Renal cortical epithelial cell (primary cell): ENCODE measurements at regions not wholly inside any gene's neighbourhood (a gene's known extent, or its start where the extent isn't known, plus 50 kb on each side); places are given as distances from the start of the nearest gene placed in this dataset.

Source experiments
- DNase-seq: peaks from one replicate; pipeline ENCODE4 v3.0.0-alpha.2; 2011; ENCODE audit warnings: low read depth

- DNase-seq = no peak
These were observed 496.6 kb downstream of the ADGRL2 start for GRCh38 chr1:82297139-82297896.

GRCh38 chr1:82287556-82287955, 486.8 kb downstream of the ADGRL2 start:
- no peak for DNase-seq

DNA sequence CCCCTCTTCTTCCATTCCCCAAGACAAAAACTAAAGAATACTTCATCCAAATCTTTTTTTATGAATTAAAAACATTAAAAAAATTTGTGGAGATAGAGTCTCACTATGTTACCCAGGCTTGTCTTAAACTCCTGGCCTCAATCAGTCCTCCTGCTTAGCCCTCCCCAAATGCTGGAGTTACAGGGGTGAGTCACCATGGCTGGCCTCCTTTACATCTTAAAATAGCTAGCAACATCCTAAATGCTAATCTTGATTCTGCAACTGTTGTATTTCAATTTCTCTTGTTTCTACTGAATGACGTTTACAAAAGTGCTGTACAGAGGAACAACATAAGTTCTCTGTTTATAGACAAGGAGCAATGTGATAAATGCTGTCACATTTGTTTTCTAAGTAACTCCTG, 483.5 kb downstream of the ADGRL2 start:
- DNase-seq = no peak

GRCh38 chr1:82279241-82279640, 478.5 kb downstream of the ADGRL2 start:
- DNase-seq = no peak

- DNase-seq = no peak
These were observed 473.1 kb downstream of the ADGRL2 start for GRCh38 chr1:82273816-82274215.

DNA sequence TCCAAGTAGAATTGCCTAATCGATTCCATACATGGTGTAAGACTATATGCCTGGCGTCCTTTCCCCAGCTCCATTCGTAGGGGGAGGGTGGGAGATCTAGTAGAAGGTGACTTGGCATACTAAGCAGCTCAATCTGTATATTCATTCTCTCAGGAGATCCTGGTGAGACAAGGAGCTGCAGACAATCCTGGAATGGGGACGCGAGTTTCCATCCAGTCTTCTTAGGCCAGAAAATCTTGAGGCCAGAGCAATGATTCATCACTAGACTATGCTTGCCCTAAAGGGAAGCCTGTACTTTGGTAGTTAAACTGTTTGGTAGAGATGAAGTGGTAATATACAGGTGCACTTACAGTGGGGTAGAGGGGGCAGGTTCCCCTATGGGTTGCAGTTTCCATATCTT, 468.7 kb downstream of the ADGRL2 start:
- peak; percentile 84 for DNase-seq

- no peak for DNase-seq
These were observed 468.1 kb downstream of the ADGRL2 start for GRCh38 chr1:82268826-82269225.

- no peak for DNase-seq
These were observed 465.6 kb downstream of the ADGRL2 start for GRCh38 chr1:82266351-82266750.

GRCh38 chr1:82265436-82265835, 464.7 kb downstream of the ADGRL2 start:
- no peak for DNase-seq

- DNase-seq = no peak
These were observed 464.1 kb downstream of the ADGRL2 start for GRCh38 chr1:82264802-82265201.

DNA sequence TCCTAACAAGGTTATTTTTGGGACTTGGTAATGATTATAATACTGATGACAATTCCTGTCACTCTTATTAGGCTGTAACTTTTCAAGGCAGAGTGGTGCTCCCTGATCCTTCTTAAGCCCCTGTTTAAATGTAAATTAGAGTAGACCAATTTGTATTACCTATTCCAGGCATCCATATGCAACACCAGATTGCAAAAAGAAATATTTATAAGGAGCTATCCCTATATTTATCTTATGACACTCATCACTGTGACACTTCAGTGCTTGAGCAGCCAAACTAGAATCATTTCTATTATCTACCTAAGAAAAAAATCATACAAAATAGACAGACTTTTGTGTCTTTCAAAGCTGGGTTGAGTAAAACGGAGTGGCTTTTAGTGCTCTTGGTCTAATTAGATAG, 462.7 kb downstream of the ADGRL2 start:
- no peak for DNase-seq

DNA sequence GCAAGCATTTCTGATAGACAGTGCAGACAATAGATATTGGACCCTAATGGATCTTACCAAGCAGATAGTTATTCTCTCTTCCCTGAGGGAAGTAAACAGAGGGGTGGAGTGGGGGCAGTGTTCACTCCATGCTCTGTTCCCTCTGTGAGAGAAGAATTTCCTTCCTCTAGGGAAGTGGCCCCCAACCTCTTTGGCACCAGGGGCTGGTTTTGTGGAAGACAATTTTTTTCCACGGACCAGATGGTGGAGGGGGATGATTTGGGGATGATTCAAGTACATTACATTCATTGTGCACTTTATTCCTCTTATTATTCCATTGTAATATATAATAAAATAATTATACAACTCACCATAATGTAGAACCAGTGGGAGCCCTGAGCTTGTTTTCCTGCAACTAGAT, 459.9 kb downstream of the ADGRL2 start:
- DNase-seq = no peak

GRCh38 chr1:82260051-82260450, 459.3 kb downstream of the ADGRL2 start:
- no peak for DNase-seq

- DNase-seq = no peak
These were observed 458.2 kb downstream of the ADGRL2 start for GRCh38 chr1:82258887-82259286.

DNA sequence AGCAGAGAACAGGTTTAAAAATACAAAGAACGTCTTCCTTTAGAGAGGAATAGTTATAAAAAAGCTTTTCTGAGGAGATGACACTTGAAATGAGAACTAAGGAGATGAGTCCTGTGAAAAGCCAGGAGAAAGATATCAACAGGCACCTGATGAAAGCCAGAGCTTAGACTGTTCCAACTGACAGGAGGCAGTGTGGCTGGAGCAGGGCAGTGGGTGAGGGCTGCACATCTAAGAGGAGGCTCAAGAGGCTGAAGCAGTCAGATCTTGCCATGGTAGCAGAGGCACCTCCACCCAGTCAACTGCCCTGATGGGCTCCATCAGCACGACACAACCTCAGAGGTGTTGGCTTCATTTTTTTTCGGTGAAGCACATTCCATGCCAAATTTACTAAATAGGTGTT, 445.3 kb downstream of the ADGRL2 start:
- no peak for DNase-seq

DNA sequence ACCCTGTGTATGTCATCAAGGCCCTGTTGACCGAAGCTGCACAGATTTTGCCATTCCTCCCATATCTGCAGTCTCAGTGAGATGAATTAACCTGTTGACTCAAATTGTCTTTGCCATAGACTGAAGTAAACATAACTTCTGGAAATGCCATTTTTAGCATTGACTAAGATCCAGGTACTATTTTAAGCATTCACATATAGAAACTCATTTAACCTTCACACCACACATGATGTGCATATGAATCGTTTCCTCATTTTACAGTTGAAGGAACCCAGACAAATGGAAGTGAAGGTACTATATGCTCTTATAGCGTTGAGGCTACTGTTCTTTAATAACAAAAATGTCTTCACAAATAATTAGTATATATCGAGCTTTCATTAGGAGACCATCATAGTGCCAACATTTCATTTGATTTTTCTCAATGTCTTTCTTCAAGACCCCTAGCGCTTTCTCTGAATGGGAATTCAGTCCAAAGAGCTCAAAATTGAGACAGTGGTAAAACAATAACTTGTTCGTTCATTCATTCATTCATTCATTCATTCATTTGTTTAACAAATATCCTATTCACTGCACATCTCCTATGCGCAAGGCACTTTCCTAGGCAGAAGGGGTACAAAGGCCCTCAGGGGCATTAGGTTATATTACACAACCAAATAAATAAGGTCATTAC, 444.7 kb downstream of the ADGRL2 start:
- no peak for DNase-seq

GRCh38 chr1:82240571-82240970, 439.8 kb downstream of the ADGRL2 start:
- DNase-seq = no peak

DNA sequence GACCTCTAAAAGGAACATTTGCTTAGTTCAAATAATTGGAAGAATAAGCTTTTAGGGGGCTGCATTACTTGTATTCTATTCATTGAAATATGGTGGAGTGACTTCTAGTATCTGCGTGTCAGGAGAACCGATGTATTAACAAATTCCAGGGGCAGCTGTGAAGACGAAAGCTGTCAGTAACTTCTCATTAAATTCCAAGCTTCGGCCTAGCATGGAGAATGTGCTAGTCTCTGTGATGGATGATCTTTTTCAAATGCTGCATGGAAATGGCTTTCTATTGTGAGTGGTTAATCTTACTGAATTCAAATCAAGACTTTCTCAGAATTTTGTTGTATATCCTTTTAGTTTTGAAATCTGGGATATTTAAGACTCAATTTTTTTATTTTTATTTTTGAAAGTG, 429.9 kb downstream of the ADGRL2 start:
- no peak for DNase-seq

DNA sequence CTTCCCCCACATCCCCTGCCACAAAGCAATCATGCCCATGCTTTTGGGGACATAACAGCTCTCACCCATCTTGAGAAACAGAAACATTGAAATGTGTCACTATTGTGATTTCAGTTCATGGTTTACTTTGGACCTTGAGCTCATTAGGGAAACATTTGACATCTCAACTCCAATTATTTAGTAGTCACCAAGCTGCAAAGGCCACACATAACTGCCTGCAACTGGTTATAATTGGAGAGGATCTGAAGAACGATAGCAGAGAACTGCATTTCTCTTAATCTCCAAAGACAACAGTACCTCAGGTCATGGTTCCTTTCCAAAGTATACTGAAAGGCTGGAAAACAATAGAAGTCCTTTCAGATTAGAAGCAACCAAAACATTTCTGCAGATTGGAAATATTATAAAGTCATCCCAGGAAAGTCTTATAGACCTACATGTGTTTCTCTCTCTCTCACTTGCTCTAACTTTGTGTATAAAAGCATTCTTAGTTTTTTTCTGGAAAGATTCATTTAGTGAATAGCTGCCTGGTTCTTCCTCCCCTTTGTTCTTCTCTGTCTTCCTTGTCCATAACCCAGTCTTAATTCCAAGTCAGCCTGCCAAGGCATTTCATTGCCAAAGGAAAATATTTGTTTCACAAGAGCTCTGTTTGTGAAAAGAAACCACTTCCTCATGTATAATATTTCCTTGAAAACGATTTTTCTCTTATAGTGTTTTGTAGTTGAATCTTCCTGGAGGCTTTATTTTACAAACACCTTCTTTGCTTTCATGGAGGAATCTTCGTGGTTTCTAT, 426.8 kb downstream of the ADGRL2 start:
- DNase-seq = peak; percentile 47

- DNase-seq = no peak
These were observed 425.4 kb downstream of the ADGRL2 start for GRCh38 chr1:82226186-82226505.

DNA sequence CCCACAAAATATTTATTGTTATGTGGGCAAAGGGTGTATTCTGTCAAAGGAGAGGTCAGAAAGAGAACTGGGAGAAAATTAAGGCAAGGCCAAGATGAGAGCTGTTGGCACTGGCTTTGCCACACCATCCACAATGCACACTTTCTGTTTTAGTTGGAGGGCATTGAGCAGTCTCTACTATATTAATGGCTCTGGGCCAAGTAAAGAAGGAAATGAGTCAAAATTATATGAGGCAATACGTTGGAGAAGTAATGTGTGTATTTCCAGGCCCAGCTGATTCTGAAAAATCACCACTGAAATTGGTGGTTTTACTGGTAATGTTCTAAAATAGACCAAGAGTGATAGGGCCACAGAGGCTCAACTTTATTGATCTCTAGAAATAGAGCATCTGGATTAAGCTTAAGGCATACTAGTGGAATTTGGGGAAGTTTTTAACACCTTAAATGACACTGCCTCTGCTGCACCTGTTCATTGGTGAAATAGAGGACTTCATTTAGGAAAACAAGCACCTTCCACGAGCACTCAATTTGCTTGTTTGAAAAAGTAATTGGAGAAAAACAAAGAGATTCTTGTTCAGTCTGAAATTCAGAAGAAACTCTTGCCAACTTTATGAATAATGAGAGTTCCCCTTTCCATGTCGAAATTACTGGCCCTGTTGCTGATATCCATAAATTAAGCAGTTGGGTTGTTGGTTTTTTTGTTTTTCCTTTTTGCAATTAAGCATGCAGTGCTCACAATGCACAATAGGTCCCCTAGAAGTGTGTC, 424.9 kb downstream of the ADGRL2 start:
- DNase-seq = peak; percentile 66

- no peak for DNase-seq
These were observed 422.4 kb downstream of the ADGRL2 start for GRCh38 chr1:82223091-82223490.
